ENCODE measurements at regions not wholly inside any gene's neighbourhood (a gene's known extent, or its start where the extent isn't known, plus 50 kb on each side); places are given as distances from the start of the nearest gene placed in this dataset.

DNA sequence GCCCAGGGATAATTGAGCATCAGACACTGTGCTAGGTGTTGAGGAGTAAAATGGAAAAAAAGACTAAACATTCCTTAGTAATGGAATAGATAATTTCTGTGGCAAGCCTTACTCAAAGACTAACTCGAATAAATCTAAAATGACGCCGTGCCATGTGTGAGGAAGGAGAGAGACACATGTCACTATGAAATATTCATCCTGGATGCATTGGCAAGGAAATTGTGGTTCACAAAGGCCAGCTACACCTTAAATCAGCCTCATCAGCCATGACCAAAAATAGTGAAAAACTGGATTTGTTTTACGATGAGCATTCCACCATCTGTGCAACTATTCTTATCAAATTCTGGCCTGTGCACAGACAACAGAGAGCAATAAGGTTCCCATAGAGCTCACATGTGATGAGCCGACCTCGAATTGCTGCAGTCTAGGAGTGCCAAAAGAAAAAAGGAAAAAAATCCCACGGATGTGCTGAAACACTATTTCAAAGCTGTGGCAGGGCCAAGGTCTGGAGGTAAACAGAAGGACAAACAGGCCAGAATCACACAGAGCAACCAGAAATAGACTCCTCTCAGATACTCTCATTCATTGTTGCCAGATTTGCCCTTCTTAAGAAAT, 505.7 kb downstream of the EFNB2 start (continued):
- no peak for TF ChIP-seq NRF1 (IDR thresholded peaks at IDR 0.05; ENCODE audit: low read depth, low read length)
- TF ChIP-seq, protein P1, sequence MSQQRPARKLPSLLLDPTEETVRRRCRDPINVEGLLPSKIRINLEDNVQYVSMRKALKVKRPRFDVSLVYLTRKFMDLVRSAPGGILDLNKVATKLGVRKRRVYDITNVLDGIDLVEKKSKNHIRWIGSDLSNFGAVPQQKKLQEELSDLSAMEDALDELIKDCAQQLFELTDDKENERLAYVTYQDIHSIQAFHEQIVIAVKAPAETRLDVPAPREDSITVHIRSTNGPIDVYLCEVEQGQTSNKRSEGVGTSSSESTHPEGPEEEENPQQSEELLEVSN (IDR thresholded peaks at IDR 0.05) = no peak
- no peak for TF ChIP-seq SRF (IDR thresholded peaks at IDR 0.05; ENCODE audit: low read depth, low read length)
- TF ChIP-seq FOSL1 (IDR thresholded peaks at IDR 0.05; ENCODE audit: insufficient read depth, low read depth, low read length) = no peak
- TF ChIP-seq, protein P2, sequence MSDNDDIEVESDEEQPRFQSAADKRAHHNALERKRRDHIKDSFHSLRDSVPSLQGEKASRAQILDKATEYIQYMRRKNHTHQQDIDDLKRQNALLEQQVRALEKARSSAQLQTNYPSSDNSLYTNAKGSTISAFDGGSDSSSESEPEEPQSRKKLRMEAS (IDR thresholded peaks at IDR 0.05) = no peak
- TF ChIP-seq EZH2 (IDR thresholded peaks at IDR 0.05; ENCODE audit: low read depth, low read length, severe bottlenecking) = no peak
